ENCODE measurements at regions not wholly inside any gene's neighbourhood (a gene's known extent, or its start where the extent isn't known, plus 50 kb on each side); places are given as distances from the start of the nearest gene placed in this dataset.

DNA sequence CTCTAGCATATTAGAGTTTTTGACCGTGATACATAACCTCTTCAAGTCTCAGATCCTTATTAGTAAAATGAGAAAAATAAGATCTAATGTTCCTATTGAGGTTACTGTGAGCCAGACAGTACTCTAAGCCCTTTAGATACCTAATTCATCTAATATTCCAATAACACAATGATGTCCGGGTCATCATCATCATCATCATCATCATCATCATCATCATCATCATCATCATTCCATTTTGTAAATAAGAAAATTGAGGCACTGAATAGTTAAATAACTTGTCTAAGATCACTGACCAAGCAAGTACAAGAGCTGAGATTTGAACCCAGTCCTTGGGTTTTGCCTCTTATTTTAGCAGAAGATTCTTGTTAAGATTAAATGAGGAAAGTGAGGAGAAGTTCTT is 643.0 kb downstream of the HDGFL1 start:
- TF ChIP-seq, protein P1, sequence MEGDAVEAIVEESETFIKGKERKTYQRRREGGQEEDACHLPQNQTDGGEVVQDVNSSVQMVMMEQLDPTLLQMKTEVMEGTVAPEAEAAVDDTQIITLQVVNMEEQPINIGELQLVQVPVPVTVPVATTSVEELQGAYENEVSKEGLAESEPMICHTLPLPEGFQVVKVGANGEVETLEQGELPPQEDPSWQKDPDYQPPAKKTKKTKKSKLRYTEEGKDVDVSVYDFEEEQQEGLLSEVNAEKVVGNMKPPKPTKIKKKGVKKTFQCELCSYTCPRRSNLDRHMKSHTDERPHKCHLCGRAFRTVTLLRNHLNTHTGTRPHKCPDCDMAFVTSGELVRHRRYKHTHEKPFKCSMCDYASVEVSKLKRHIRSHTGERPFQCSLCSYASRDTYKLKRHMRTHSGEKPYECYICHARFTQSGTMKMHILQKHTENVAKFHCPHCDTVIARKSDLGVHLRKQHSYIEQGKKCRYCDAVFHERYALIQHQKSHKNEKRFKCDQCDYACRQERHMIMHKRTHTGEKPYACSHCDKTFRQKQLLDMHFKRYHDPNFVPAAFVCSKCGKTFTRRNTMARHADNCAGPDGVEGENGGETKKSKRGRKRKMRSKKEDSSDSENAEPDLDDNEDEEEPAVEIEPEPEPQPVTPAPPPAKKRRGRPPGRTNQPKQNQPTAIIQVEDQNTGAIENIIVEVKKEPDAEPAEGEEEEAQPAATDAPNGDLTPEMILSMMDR (IDR thresholded peaks at IDR 0.05; ENCODE audit: borderline replicate concordance, insufficient read depth, low read depth, low read length): no peak
- no peak overlapping the region for H3K4me3 ChIP-seq (ENCODE audit: low read depth, low read length)

GRCh38 chr6:23213193-23213592 is 643.8 kb downstream of the HDGFL1 start:
- TF ChIP-seq, protein P1 (IDR thresholded peaks at IDR 0.05; ENCODE audit: borderline replicate concordance, insufficient read depth, low read depth, low read length): no peak
- H3K4me3 ChIP-seq (ENCODE audit: low read depth, low read length): no peak overlapping the region

GRCh38 chr6:23213651-23214050 is 644.3 kb downstream of the HDGFL1 start:
- TF ChIP-seq, protein P1 (IDR thresholded peaks at IDR 0.05; ENCODE audit: borderline replicate concordance, insufficient read depth, low read depth, low read length): no peak
- H3K4me3 ChIP-seq (ENCODE audit: low read depth, low read length): no peak overlapping the region

DNA sequence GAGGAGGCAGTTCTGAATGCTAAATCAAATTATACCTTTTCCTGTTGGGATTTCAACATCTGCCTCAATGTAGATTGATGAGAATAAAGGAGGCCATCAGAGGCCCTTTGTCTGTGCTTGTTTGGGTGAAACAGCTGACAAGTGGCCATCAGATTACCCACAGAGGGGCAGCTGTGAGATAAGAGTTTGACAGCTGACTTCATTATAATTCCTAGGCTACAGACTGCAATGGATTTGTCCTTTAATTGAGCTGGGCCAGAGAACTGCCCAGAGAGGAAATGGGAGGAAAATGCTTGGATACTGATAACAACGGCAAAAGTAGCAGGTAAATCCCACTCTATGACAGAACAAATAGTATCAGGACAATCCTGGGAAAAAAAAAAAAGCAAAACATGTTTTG is 649.4 kb downstream of the HDGFL1 start:
- TF ChIP-seq, protein P1 (IDR thresholded peaks at IDR 0.05; ENCODE audit: borderline replicate concordance, insufficient read depth, low read depth, low read length): no peak
- H3K4me3 ChIP-seq (ENCODE audit: low read depth, low read length): no peak overlapping the region

DNA sequence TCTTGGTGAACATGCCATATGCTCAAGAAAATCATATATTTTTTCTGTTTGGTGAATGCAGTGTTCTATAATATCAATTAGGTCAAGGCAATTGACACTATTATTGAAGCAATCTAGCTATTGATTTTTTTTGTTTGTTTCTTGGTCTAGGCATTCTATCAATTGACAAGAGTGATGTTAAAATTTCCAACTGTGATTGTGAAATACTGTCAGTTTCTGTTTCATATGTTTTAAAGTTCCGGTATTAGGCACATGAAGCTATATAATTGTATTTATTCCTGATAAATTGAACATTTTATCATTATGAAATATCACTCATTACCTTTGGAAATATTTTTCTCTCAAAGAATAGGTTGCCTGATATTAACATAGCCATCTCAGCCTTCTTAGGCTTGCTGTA is 653.4 kb downstream of the HDGFL1 start:
- TF ChIP-seq, protein P1 (IDR thresholded peaks at IDR 0.05; ENCODE audit: borderline replicate concordance, insufficient read depth, low read depth, low read length): no peak
- H3K4me3 ChIP-seq (ENCODE audit: low read depth, low read length): no peak overlapping the region

- TF ChIP-seq, protein P1 (IDR thresholded peaks at IDR 0.05; ENCODE audit: borderline replicate concordance, insufficient read depth, low read depth, low read length): no peak
- no peak overlapping the region for H3K4me3 ChIP-seq (ENCODE audit: low read depth, low read length)
These were observed 655.2 kb downstream of the HDGFL1 start for GRCh38 chr6:23224540-23224939.

DNA sequence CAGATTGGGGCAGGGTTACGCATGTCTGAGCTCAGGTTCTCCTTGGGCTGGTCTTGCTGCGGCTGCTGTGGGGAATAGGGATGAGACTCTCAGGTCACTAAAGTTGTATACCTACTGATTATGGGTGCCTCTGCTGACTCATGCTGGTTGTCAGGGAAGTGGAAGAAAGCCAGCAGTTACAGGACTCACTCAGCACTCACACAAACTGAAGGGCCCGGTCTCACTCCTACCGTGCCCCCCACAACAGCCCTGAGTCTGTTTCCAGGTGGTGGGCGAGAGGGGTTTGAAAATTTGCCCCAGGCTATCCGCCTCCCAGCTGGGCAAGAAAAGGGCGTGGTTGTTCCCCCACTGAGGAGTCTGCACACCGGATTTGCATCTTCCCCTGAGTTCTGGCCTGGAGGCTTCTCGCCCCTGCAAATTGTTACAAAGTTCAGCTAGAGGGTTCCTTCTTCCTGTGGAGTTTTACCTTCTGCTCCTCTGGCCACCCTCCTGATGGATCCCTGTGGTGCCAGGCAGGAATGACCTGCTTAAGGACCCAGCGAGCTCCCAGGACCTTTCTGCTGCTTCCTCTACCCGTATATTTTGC is 659.2 kb downstream of the HDGFL1 start:
- H3K4me3 ChIP-seq (ENCODE audit: low read depth, low read length): no peak overlapping the region
- TF ChIP-seq, protein P1 (IDR thresholded peaks at IDR 0.05; ENCODE audit: borderline replicate concordance, insufficient read depth, low read depth, low read length): no peak

All from GM12875 (cell line).